H1 (cell line): ENCODE measurements at regions not wholly inside any gene's neighbourhood (a gene's known extent, or its start where the extent isn't known, plus 50 kb on each side); places are given as distances from the start of the nearest gene placed in this dataset.

Experiments
- SIRT6 ChIP-seq: IDR thresholded peaks from one replicate; pipeline ENCODE4 v1.7.1; 2012; ENCODE audit warnings: low read length, inconsistent platforms
- SIX5 ChIP-seq: IDR thresholded peaks from 2 replicates; pipeline ENCODE4 v1.6.1; 2011; ENCODE audit warnings: mild to moderate bottlenecking, low read depth, low read length
- TF ChIP-seq, protein P1 (sequence below), 3 experiments: IDR thresholded peaks; 1 replicate in 2 of 3; 2 replicates in 1 of 3; pipeline versions ENCODE4 v1.5.1 to v1.6.1; 2011; ENCODE audit warnings: low read length in 3 of 3, mild to moderate bottlenecking in 3 of 3, inconsistent platforms in 2 of 3, low read depth in 1 of 3, moderate library complexity in 1 of 3; ENCODE audit not compliant: insufficient read depth in 1 of 3; ENCODE audit errors: control extremely low read depth in 1 of 3

- TF ChIP-seq, protein P1, sequence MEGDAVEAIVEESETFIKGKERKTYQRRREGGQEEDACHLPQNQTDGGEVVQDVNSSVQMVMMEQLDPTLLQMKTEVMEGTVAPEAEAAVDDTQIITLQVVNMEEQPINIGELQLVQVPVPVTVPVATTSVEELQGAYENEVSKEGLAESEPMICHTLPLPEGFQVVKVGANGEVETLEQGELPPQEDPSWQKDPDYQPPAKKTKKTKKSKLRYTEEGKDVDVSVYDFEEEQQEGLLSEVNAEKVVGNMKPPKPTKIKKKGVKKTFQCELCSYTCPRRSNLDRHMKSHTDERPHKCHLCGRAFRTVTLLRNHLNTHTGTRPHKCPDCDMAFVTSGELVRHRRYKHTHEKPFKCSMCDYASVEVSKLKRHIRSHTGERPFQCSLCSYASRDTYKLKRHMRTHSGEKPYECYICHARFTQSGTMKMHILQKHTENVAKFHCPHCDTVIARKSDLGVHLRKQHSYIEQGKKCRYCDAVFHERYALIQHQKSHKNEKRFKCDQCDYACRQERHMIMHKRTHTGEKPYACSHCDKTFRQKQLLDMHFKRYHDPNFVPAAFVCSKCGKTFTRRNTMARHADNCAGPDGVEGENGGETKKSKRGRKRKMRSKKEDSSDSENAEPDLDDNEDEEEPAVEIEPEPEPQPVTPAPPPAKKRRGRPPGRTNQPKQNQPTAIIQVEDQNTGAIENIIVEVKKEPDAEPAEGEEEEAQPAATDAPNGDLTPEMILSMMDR (IDR thresholded peaks at IDR 0.05; ENCODE audit: control extremely low read depth in 1 of 3, insufficient read depth in 1 of 3, low read depth in 1 of 3, low read length in 3 of 3) = peak; percentile 39 to 82 (median 69)
- TF ChIP-seq SIRT6 (no peak), SIX5 (no peak)
Measured at GRCh38 chr2:198296665-198297308, 492.4 kb downstream of the PLCL1 start (continued).
